ENCODE measurements at regions not wholly inside any gene's neighbourhood (a gene's known extent, or its start where the extent isn't known, plus 50 kb on each side); places are given as distances from the start of the nearest gene placed in this dataset.

- Mint-ChIP-seq H3K36me3 (ENCODE audit: low read depth, unreplicated experiment) (no peaks in the 10 kb centered on the region), H3K27me3 (ENCODE audit: unreplicated experiment) (peaks cover 2% of the 10 kb centered on the region), H3K27ac (ENCODE audit: unreplicated experiment) (no peak overlapping the region), H3K9me3 (ENCODE audit: unreplicated experiment) (no peaks in the 10 kb centered on the region), H3K4me3 (ENCODE audit: unreplicated experiment) (no peak overlapping the region), H3K4me1 (ENCODE audit: unreplicated experiment) (no peaks in the 10 kb centered on the region)
- no peak for TF ChIP-seq CTCF (IDR thresholded peaks at IDR 0.05; ENCODE audit: unreplicated experiment)
- no peak for DNase-seq (ENCODE audit: low spot score)
These were observed 74.6 kb downstream of the FOXA2 start for GRCh38 chr20:22509843-22510147.

GRCh38 chr20:22509090-22509842 lies 75.1 kb downstream of the FOXA2 start:
- peaks cover 4% of the 10 kb centered on the region for H3K27me3 Mint-ChIP-seq (ENCODE audit: unreplicated experiment)
- no peak overlapping the region for H3K4me3 Mint-ChIP-seq (ENCODE audit: unreplicated experiment)
- H3K27ac Mint-ChIP-seq (ENCODE audit: unreplicated experiment): no peak overlapping the region
- no peak for DNase-seq (ENCODE audit: low spot score)
- no peaks in the 10 kb centered on the region for H3K9me3 Mint-ChIP-seq (ENCODE audit: unreplicated experiment)
- H3K36me3 Mint-ChIP-seq (ENCODE audit: low read depth, unreplicated experiment): no peaks in the 10 kb centered on the region
- TF ChIP-seq CTCF (IDR thresholded peaks at IDR 0.05; ENCODE audit: unreplicated experiment): no peak
- H3K4me1 Mint-ChIP-seq (ENCODE audit: unreplicated experiment): no peaks in the 10 kb centered on the region

- no peak for DNase-seq (ENCODE audit: low spot score)
- no peak overlapping the region for H3K4me3 Mint-ChIP-seq (ENCODE audit: unreplicated experiment)
- no peaks in the 10 kb centered on the region for H3K4me1 Mint-ChIP-seq (ENCODE audit: unreplicated experiment)
- H3K27ac Mint-ChIP-seq (ENCODE audit: unreplicated experiment): no peak overlapping the region
- H3K9me3 Mint-ChIP-seq (ENCODE audit: unreplicated experiment): no peaks in the 10 kb centered on the region
- H3K27me3 Mint-ChIP-seq (ENCODE audit: unreplicated experiment): peaks cover 5% of the 10 kb centered on the region
- no peak for TF ChIP-seq CTCF (IDR thresholded peaks at IDR 0.05; ENCODE audit: unreplicated experiment)
- no peaks in the 10 kb centered on the region for H3K36me3 Mint-ChIP-seq (ENCODE audit: low read depth, unreplicated experiment)
These were observed 75.9 kb downstream of the FOXA2 start for GRCh38 chr20:22508426-22508825.

- no peak for TF ChIP-seq CTCF (IDR thresholded peaks at IDR 0.05; ENCODE audit: unreplicated experiment)
- DNase-seq (ENCODE audit: low spot score): no peak
- Mint-ChIP-seq H3K27ac (ENCODE audit: unreplicated experiment) (no peak overlapping the region), H3K27me3 (ENCODE audit: unreplicated experiment) (peaks cover 8% of the 10 kb centered on the region), H3K36me3 (ENCODE audit: low read depth, unreplicated experiment) (no peaks in the 10 kb centered on the region), H3K9me3 (ENCODE audit: unreplicated experiment) (no peaks in the 10 kb centered on the region), H3K4me3 (ENCODE audit: unreplicated experiment) (no peak overlapping the region), H3K4me1 (ENCODE audit: unreplicated experiment) (peaks cover 6% of the 10 kb centered on the region)
These were observed 77.0 kb downstream of the FOXA2 start for GRCh38 chr20:22507240-22507961.

GRCh38 chr20:22506827-22507226 lies 77.5 kb downstream of the FOXA2 start:
- TF ChIP-seq CTCF (IDR thresholded peaks at IDR 0.05; ENCODE audit: unreplicated experiment): no peak
- Mint-ChIP-seq H3K4me3 (ENCODE audit: unreplicated experiment) (no peak overlapping the region), H3K4me1 (ENCODE audit: unreplicated experiment) (peaks cover 10% of the 10 kb centered on the region), H3K9me3 (ENCODE audit: unreplicated experiment) (no peaks in the 10 kb centered on the region), H3K36me3 (ENCODE audit: low read depth, unreplicated experiment) (no peaks in the 10 kb centered on the region), H3K27me3 (ENCODE audit: unreplicated experiment) (peaks cover 8% of the 10 kb centered on the region), H3K27ac (ENCODE audit: unreplicated experiment) (no peak overlapping the region)
- no peak for DNase-seq (ENCODE audit: low spot score)
